Activated CD8-positive, alpha-beta T cell treated with anti-CD3 and anti-CD28 coated beads for 36 hours (primary cell): ENCODE measurements at regions not wholly inside any gene's neighbourhood (a gene's known extent, or its start where the extent isn't known, plus 50 kb on each side); places are given as distances from the start of the nearest gene placed in this dataset.

ENCODE experiments used
- ATAC-seq: fragments of 200-7000 bp; cut with Tn5 transposase; one replicate; pipeline ENCODE4 v1.10.0; 2021; ENCODE audit warnings: mild to moderate bottlenecking, moderate library complexity
- CTCF ChIA-PET: fragments of 350-600 bp; sonication (Branson Sonifier 250); formaldehyde crosslinking; loops from one replicate; lab custom pipeline; 2021; ENCODE audit warnings: antibody characterized with exemption; lab: Charles Lee
- POLR2A ChIA-PET: fragments of 350-600 bp; sonication (Branson Sonifier 250); formaldehyde crosslinking; loops from one replicate; lab custom pipeline; 2021; ENCODE audit warnings: antibody characterized with exemption; lab: Charles Lee
- DNase-seq: peaks from one replicate; pipeline ENCODE4 v3.0.0-alpha.2; 2020
- H3K27ac Mint-ChIP-seq: one replicate; pipeline ENCODE4 v1.8.0; 2021; ENCODE audit warnings: mild to moderate bottlenecking, mixed read lengths
- H3K27me3 Mint-ChIP-seq: one replicate; pipeline ENCODE4 v1.8.0; 2021; ENCODE audit warnings: mixed read lengths
- H3K36me3 Mint-ChIP-seq: one replicate; pipeline ENCODE4 v1.8.0; 2021; ENCODE audit warnings: low read depth, mixed read lengths
- H3K4me1 Mint-ChIP-seq: one replicate; pipeline ENCODE4 v1.8.0; 2021; ENCODE audit warnings: low read depth, mixed read lengths
- H3K4me3 Mint-ChIP-seq: one replicate; pipeline ENCODE4 v1.8.0; 2021; ENCODE audit warnings: mild to moderate bottlenecking, moderate library complexity, mixed read lengths
- H3K9me3 Mint-ChIP-seq: one replicate; pipeline ENCODE4 v1.8.0; 2021; ENCODE audit warnings: mixed read lengths
- CTCF ChIP-seq: fragments of 200-600 bp; IDR thresholded peaks from one replicate; pipeline ENCODE4 v1.8.0; 2022; ENCODE audit warnings: antibody characterized with exemption, mild to moderate bottlenecking
- intact Hi-C: fragments of 100-400 bp; cut with micrococcal nuclease; formaldehyde crosslinking; loops from one replicate; pipeline ENCODE4 v1.10.0; 2022

- Mint-ChIP-seq H3K9me3 (no peaks in the 10 kb centered on the region), H3K4me3 (no peak overlapping the region), H3K36me3 (no peaks in the 10 kb centered on the region), H3K4me1 (no peaks in the 10 kb centered on the region), H3K27me3 (no peaks in the 10 kb centered on the region), H3K27ac (no peak overlapping the region)
- DNase-seq (no peak), ATAC-seq (no peak)
- no peak for TF ChIP-seq CTCF
- CTCF ChIA-PET, result interaction anchor here (0.7 kb wide), 1 partner anchor 265 kb away, joined by 3 read pairs; no protein-coding TSS in a partner anchor
- intact Hi-C loops, result no loop called here
- POLR2A ChIA-PET, result no interaction called here
Measured at GRCh38 chr2:148592791-148593190, 51.8 kb upstream of the EPC2 start.

GRCh38 chr2:148593421-148593820, 51.1 kb upstream of the EPC2 start:
- H3K27ac Mint-ChIP-seq, result no peak overlapping the region
- no peaks in the 10 kb centered on the region for H3K9me3 Mint-ChIP-seq
- ATAC-seq (no peak), DNase-seq (no peak)
- POLR2A ChIA-PET, result no interaction called here
- no peak for TF ChIP-seq CTCF
- H3K36me3 Mint-ChIP-seq, result no peaks in the 10 kb centered on the region
- H3K27me3 Mint-ChIP-seq, result no peaks in the 10 kb centered on the region
- H3K4me3 Mint-ChIP-seq, result no peak overlapping the region
- CTCF ChIA-PET, result no interaction called here
- no peaks in the 10 kb centered on the region for H3K4me1 Mint-ChIP-seq
- intact Hi-C loops, result no loop called here

GRCh38 chr2:148594216-148594615, 50.3 kb upstream of the EPC2 start:
- intact Hi-C loops, result no loop called here
- Mint-ChIP-seq H3K27me3 (no peaks in the 10 kb centered on the region), H3K4me3 (no peak overlapping the region), H3K36me3 (no peaks in the 10 kb centered on the region), H3K9me3 (no peaks in the 10 kb centered on the region), H3K4me1 (no peaks in the 10 kb centered on the region), H3K27ac (no peak overlapping the region)
- ChIA-PET POLR2A (no interaction called here), CTCF (no interaction called here)
- no peak for ATAC-seq
- no peak for DNase-seq
- TF ChIP-seq CTCF, result no peak
